Peyer's patch (tissue), 4 donors: ENCODE measurements at regions not wholly inside any gene's neighbourhood (a gene's known extent, or its start where the extent isn't known, plus 50 kb on each side); places are given as distances from the start of the nearest gene placed in this dataset.
"Not testable (repeated sequence)": the region's sequence is repeated elsewhere in the genome, so short reads cannot be mapped to it uniquely, and the experiment has no call there.

Source experiments
- CTCF ChIP-seq, 6 experiments: fragments of 450-650 bp in 4 of 6; fragments of 200-600 bp in 2 of 6; sonication (generic) in 1 of 6; IDR thresholded peaks; one replicate each; pipeline ENCODE4 v1.5.1; 2017 to 2019; ENCODE audit warnings: antibody characterized with exemption in 6 of 6, mild to moderate bottlenecking in 3 of 6, moderate library complexity in 1 of 6
- POLR2A ChIP-seq, 2 donors: fragments of 450-650 bp; IDR thresholded peaks; one replicate each; pipeline ENCODE4 v1.5.1; 2017; ENCODE audit warnings: antibody characterized with exemption in 2 of 2, mild to moderate bottlenecking in 2 of 2, moderate library complexity in 2 of 2

GRCh38 chr1:120257064-120257777 is 80.9 kb upstream of the SEC22B start:
- TF ChIP-seq CTCF, POLR2A (IDR thresholded peaks at IDR 0.05): not testable (repeated sequence)
